ENCODE measurements at regions not wholly inside any gene's neighbourhood (a gene's known extent, or its start where the extent isn't known, plus 50 kb on each side); places are given as distances from the start of the nearest gene placed in this dataset.

GRCh38 chr12:124179936-124180607 lies 114.8 kb upstream of the RFLNA start:
- ATAC-seq: no peak
- no peak overlapping the region for H2AFZ ChIP-seq (ENCODE audit: low read depth, low read length)
- intact Hi-C loops (cut with micrococcal nuclease) (no loop called here), in situ Hi-C loops (cut with MboI) (no loop called here)
- H3K36me3 ChIP-seq (ENCODE audit: control insufficient read depth, insufficient read depth, low read length): no peaks in the 10 kb centered on the region
- H3K9ac ChIP-seq (ENCODE audit: insufficient read depth in 1 of 2, low read depth in 2 of 2, low read length in 2 of 2): no peak overlapping the region
- ChIA-PET POLR2A (interaction anchor here (0.7 kb wide), 1 partner anchor 9 kb away, joined by 4 read pairs; no protein-coding TSS in a partner anchor), CTCF (ENCODE audit: low intra/inter-chr PET ratio) (no interaction called here)
- no TSS peak for BruUV-seq (replicated peaks)
- H3K79me2 ChIP-seq (ENCODE audit: control insufficient read depth, insufficient read depth, low read length): no peaks in the 10 kb centered on the region
- no peak for TF ChIP-seq ZNF655 (CRISPR knock-in tag; IDR thresholded peaks at IDR 0.05)
- TF ChIP-seq STAT5B (CRISPR knock-in tag; IDR thresholded peaks at IDR 0.05): no peak
- no peak for TF ChIP-seq HMG20B (CRISPR knock-in tag; IDR thresholded peaks at IDR 0.05)
- no peak for TF ChIP-seq ZNF583 (CRISPR knock-in tag; IDR thresholded peaks at IDR 0.05)
- TF ChIP-seq HBP1 (CRISPR knock-in tag; IDR thresholded peaks at IDR 0.05): no peak
- TF ChIP-seq ZNF766 (CRISPR knock-in tag; conservative IDR thresholded peaks at IDR 0.05): no peak
- TF ChIP-seq RAD51 (IDR thresholded peaks at IDR 0.05; ENCODE audit: borderline replicate concordance, low read depth): no peak
- TF ChIP-seq TGIF2 (CRISPR knock-in tag; IDR thresholded peaks at IDR 0.05): no peak
- TF ChIP-seq TCF7 (IDR thresholded peaks at IDR 0.05; ENCODE audit: borderline replicate concordance): no peak
- TF ChIP-seq ARID2 (IDR thresholded peaks at IDR 0.05): no peak
- no peak for TF ChIP-seq MBD1 (CRISPR knock-in tag; IDR thresholded peaks at IDR 0.05)
- peaks cover 3 to 7% of the 10 kb centered on the region in 2 experiments; a peak in 2 of 5 replicates for H3K4me1 ChIP-seq (replicated peaks in 1 of 2; ENCODE audit: control insufficient read depth in 2 of 2, insufficient read depth in 2 of 2, low read length in 2 of 2)
- peaks cover 3% of the 10 kb centered on the region for H4K20me1 ChIP-seq (replicated peaks; ENCODE audit: control insufficient read depth, insufficient read depth, low read length)
- H3K27me3 ChIP-seq (ENCODE audit: control insufficient read depth in 2 of 2, insufficient read depth in 2 of 2, low read length in 2 of 2): peaks cover 31 to 55% of the 10 kb centered on the region in 2 experiments
- WGBS (ENCODE audit: insufficient coverage, low coverage, missing lambda C conversion rate): 1% methylated on average over 11 of the region's 11 CpGs
- no peak overlapping the region for H3K27ac ChIP-seq (ENCODE audit: extremely low read depth, low read depth, low read length)
- no peaks in the 10 kb centered on the region for H3K9me1 ChIP-seq (ENCODE audit: control insufficient read depth, insufficient read depth, low read length)
- H3K4me2 ChIP-seq (ENCODE audit: insufficient read depth, low read length): no peak overlapping the region
- FAIRE-seq: no peak
- no peak for DNase-seq (ENCODE audit: extremely low read depth in 1 of 4, low spot score in 3 of 4)
- no peaks in the 10 kb centered on the region for H3K9me3 ChIP-seq (replicated peaks; ENCODE audit: control insufficient read depth, insufficient read depth, low read depth, low read length)
- H3K4me3 ChIP-seq: no peak overlapping the region
